Dermis blood vessel endothelial cell (primary cell): ENCODE measurements at regions not wholly inside any gene's neighbourhood (a gene's known extent, or its start where the extent isn't known, plus 50 kb on each side); places are given as distances from the start of the nearest gene placed in this dataset.
"Not testable (repeated sequence)": the region's sequence is repeated elsewhere in the genome, so short reads cannot be mapped to it uniquely, and the experiment has no call there.

Experiments used
- DNase-seq: peaks from one replicate; pipeline ENCODE4 v3.0.0; 2010

GRCh38 chr12:85425926-85426325 lies 145.9 kb downstream of the ALX1 start:
- no peak for DNase-seq

GRCh38 chr12:85433148-85433547 lies 153.1 kb downstream of the ALX1 start:
- DNase-seq: not testable (repeated sequence)

- DNase-seq: no peak
Measured at GRCh38 chr12:85440271-85440670, 160.3 kb downstream of the ALX1 start.

GRCh38 chr12:85441025-85441424 lies 161.0 kb downstream of the ALX1 start:
- no peak for DNase-seq

- DNase-seq: peak; percentile 40
Measured at GRCh38 chr12:85441741-85442140, 161.7 kb downstream of the ALX1 start.

DNA sequence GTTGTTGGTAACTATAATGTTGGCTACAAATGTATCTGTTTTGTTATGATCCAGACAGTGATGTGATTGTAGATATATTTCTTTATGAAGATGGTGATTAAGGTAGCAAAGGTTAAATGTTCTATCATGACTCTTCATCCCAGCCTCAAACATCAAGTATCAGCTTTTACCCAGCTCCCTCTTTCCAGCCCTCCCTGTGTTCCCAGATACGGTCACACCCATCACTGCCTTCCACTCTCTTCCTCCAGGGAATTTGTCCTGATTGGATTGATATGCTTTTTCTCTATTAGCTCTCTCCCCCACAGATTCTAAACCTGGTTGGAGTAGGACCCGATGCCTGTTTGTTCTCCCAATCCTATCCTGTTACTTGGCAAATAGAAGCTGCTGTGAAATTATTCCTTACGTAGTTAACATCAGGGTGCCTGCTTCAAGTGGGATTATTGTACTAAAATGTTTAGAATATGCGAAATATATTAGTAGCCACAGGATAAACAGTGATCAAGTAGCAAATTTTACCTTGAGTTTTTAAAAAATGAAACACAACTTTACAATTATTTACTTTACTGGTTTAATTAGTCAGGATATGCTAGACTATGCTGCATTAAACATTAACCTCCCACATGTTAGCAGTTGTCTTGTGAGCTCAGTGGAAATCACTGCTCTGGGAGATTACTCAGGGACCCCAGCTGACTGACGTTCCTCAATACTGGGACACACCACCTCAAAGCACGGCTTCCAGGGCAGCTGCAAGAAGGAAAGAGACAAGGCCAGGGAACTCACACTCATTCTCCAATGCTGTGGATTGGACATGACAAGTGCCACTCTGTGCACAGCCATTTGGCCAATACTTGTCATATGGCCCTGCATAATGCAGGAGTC lies 165.3 kb downstream of the ALX1 start:
- no peak for DNase-seq

GRCh38 chr12:85448031-85448430 lies 168.0 kb downstream of the ALX1 start:
- no peak for DNase-seq

- DNase-seq: peak; percentile 46
Measured at GRCh38 chr12:85448548-85449139, 168.6 kb downstream of the ALX1 start.

DNA sequence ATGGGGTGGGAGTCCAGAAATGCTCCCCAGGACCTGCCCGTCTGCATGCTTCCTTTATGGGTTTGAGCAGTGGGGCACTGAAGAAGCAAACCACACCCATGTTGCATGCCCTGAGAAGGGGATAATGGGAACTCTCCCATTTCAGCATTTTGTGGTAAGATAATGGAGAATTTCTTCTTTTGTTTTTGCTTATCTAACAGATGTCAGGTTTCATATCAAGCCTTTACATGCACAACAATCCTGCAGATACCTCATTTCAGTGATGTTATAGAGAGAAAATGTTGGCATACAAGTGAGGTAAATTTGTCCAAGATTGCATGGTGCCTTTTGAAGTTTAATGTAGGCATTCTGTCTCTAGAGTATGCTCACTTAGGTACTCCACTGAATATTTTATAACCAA lies 177.0 kb downstream of the ALX1 start:
- no peak for DNase-seq

- DNase-seq: no peak
Measured at GRCh38 chr12:85461127-85461526, 181.1 kb downstream of the ALX1 start.

- no peak for DNase-seq
Measured at GRCh38 chr12:85462888-85463287, 182.9 kb downstream of the ALX1 start.

GRCh38 chr12:85466890-85467289 lies 186.9 kb downstream of the ALX1 start:
- no peak for DNase-seq

- DNase-seq: peak; percentile 81
Measured at GRCh38 chr12:85468356-85469157, 188.5 kb downstream of the ALX1 start.

DNA sequence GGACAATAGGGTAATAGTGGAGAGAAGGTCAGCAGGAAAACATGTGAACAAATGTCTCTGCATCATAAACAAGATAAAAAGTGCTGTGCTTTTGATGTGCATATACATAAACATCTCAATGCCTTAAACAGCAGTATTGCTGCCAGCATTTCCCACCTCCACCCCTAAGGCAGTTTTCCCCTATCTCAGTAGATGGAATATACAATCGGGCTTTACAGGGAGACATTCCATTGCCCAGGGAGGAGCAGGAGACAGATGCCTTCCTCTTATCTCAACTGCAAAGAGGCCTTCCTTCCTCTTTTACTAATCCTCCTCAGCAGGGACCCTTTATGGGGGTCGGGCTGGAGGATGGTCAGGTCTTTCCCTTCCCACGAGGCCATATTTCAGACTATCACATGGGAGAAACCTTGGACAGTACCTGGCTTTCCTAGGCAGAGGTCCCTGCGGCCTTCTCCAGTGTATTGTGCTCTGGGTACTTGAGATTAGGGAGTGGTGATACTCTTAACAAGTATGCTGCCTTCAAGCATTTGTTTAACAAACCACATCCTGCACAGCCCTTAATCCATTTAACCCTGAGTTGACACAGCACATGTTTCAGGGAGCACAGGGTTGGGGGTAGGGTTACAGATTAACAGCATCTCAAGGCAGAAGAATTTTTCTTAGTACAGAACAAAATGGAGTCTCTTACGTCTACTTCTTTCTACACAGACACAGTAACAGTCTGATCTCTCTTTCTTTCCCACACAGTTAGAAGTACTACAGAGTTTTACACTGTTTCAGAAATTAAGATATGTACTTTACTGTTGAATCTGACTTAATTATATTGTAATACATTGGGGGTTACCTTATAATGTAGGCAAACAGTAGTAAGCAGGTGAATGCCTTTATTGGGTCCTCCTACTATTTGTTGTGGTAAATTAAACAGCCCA lies 189.4 kb downstream of the ALX1 start:
- not testable (repeated sequence) for DNase-seq

- DNase-seq: not testable (repeated sequence)
Measured at GRCh38 chr12:85475277-85475676, 195.3 kb downstream of the ALX1 start.

DNA sequence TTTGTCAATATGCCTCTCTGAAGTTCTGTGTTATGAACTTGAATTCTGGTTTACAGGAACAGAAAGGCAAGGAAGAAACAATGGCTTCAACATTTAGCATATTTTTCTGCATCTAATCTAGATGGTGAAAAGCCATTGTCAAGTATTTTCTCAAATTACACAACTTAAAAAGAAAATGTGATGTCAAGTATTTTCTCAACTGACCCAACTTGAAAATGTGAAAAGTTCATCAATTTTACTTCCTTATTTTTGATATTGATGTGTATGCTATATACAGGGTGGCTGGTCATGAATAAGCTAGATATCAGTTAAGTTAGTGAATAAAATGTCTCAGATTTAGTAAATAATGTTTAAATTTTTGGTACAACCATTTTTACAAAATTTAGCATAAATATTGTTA lies 196.7 kb downstream of the ALX1 start:
- DNase-seq: no peak

GRCh38 chr12:85484387-85484786 lies 204.4 kb downstream of the ALX1 start:
- DNase-seq: no peak

DNA sequence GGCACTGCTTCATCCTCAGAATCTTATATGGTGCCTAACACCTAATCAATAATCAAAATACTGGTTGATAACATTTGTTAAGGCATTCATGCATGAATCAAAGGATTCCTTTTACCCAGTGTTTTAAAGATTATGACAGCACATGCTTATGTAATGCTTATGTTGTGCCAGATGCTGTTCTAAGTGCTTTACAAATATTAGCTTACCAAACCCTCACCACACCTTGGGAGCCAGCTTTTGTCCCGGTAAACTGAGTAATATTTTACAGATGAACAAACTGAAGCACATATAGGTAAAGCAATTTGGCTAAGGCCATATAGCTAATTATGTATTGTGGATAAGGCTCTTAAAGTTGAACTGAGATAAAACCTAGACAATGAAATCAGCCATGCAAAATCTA lies 209.2 kb downstream of the ALX1 start:
- DNase-seq: no peak

- DNase-seq: no peak
Measured at GRCh38 chr12:85504164-85504563, 224.1 kb downstream of the ALX1 start.

- no peak for DNase-seq
Measured at GRCh38 chr12:85504624-85505023, 224.6 kb downstream of the ALX1 start.

DNA sequence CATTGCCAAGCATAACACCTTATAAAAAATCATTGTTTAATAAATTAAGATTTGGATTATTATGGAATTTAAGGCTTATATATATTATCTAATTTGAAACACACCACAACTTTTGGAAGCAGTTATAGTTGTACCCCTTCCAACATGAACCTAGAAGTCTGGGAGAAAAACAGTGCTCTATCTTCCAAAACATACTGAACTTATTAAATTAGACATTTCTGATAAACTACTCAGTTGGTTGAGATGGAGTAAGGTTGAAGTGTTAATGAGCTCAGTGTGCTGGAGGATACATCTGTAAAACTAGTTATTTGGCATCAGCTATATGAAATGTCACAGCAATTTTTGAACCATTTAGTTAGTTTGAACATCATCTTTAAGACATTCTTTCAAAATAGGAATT lies 227.4 kb downstream of the ALX1 start:
- DNase-seq: no peak
